Endodermal cell (in vitro differentiated cells): ENCODE measurements at regions not wholly inside any gene's neighbourhood (a gene's known extent, or its start where the extent isn't known, plus 50 kb on each side); places are given as distances from the start of the nearest gene placed in this dataset.

Source experiments
- DNase-seq: peaks from one replicate; pipeline ENCODE4 v3.0.0-alpha.2; 2017
- H3K27ac ChIP-seq: 2 replicates; pipeline ENCODE4 v1.5.1; 2013; ENCODE audit warnings: mild to moderate bottlenecking, low read depth, low read length, moderate library complexity
- H3K27me3 ChIP-seq: 2 replicates; pipeline ENCODE4 v1.6.1; 2013; ENCODE audit warnings: mild to moderate bottlenecking, low read length, moderate library complexity; ENCODE audit not compliant: insufficient read depth, control insufficient read depth, poor library complexity, severe bottlenecking
- H3K36me3 ChIP-seq: 2 replicates; pipeline ENCODE4 v1.7.0; 2013; ENCODE audit warnings: mild to moderate bottlenecking, low read length, moderate library complexity; ENCODE audit not compliant: control insufficient read depth, insufficient read depth
- H3K4me1 ChIP-seq: one replicate; pipeline ENCODE4 v1.7.0; 2013; ENCODE audit warnings: low read length; ENCODE audit not compliant: control insufficient read depth, insufficient read depth
- H3K4me3 ChIP-seq: 2 replicates; pipeline ENCODE4 v1.5.1; 2013; ENCODE audit warnings: mild to moderate bottlenecking, low read length, moderate library complexity
- H3K9ac ChIP-seq: 2 replicates; pipeline ENCODE4 v1.6.1; 2013; ENCODE audit warnings: mild to moderate bottlenecking, low read length, moderate library complexity; ENCODE audit not compliant: poor library complexity, severe bottlenecking; ENCODE audit errors: extremely low read depth
- H3K9me3 ChIP-seq: 2 replicates; pipeline ENCODE4 v1.6.1; 2013; ENCODE audit warnings: mild to moderate bottlenecking, low read length, moderate library complexity; ENCODE audit not compliant: control insufficient read depth
- H3K27ac Mint-ChIP-seq: 2 replicates; pipeline ENCODE4 v1.8.0; 2020; ENCODE audit warnings: mixed read lengths
- H3K27me3 Mint-ChIP-seq: 2 replicates; pipeline ENCODE4 v1.8.0; 2021; ENCODE audit warnings: mild to moderate bottlenecking, mixed read lengths; ENCODE audit not compliant: insufficient read depth
- H3K36me3 Mint-ChIP-seq: 2 replicates; pipeline ENCODE4 v1.8.0; 2020; ENCODE audit warnings: low read depth, mixed read lengths
- H3K4me1 Mint-ChIP-seq: 2 replicates; pipeline ENCODE4 v1.8.0; 2020; ENCODE audit warnings: mixed read lengths
- H3K4me3 Mint-ChIP-seq: 2 replicates; pipeline ENCODE4 v1.8.0; 2020; ENCODE audit warnings: mild to moderate bottlenecking, moderate library complexity, mixed read lengths
- H3K9me3 Mint-ChIP-seq: 2 replicates; pipeline ENCODE4 v1.8.0; 2020; ENCODE audit warnings: mild to moderate bottlenecking, mixed read lengths
- CTCF ChIP-seq: fragments of 200-600 bp; sonication (generic); conservative IDR thresholded peaks from 2 replicates; pipeline ENCODE4 v1.5.0; 2021; ENCODE audit warnings: antibody characterized with exemption, mild to moderate bottlenecking
- WGBS, 2 experiments: methylation state at CpG; one replicate each; pipeline versions ENCODE4 v1.1.5 to v1.1.7; 2013; ENCODE audit warnings: missing lambda C conversion rate in 2 of 2, mixed read lengths in 1 of 2; ENCODE audit not compliant: insufficient coverage in 1 of 2, insufficient read length in 1 of 2; 5-methylcytosine and 5-hydroxymethylcytosine counted together

GRCh38 chr15:39326306-39326975, 254.4 kb upstream of the THBS1 start:
- Mint-ChIP-seq H3K36me3 (no peaks in the 10 kb centered on the region), H3K27me3 (no peaks in the 10 kb centered on the region), H3K4me1 (no peaks in the 10 kb centered on the region), H3K4me3 (no peak overlapping the region), H3K27ac (no peak overlapping the region), H3K9me3 (no peaks in the 10 kb centered on the region)
- Histone ChIP-seq H3K27me3 (no peaks in the 10 kb centered on the region), H3K4me1 (no peaks in the 10 kb centered on the region), H3K9me3 (no peaks in the 10 kb centered on the region), H3K36me3 (no peaks in the 10 kb centered on the region), H3K4me3 (no peak overlapping the region), H3K9ac (no peak overlapping the region), H3K27ac (no peak overlapping the region)
- TF ChIP-seq CTCF = no peak
- DNase-seq = no peak
- WGBS, 2 experiments = 86% methylated on average over 4 to 5 of the region's 5 CpGs

GRCh38 chr15:39327005-39327730, 253.7 kb upstream of the THBS1 start:
- Histone ChIP-seq H3K27ac (no peak overlapping the region), H3K9me3 (no peaks in the 10 kb centered on the region), H3K4me3 (no peak overlapping the region), H3K9ac (no peak overlapping the region), H3K4me1 (no peaks in the 10 kb centered on the region), H3K36me3 (no peaks in the 10 kb centered on the region), H3K27me3 (no peaks in the 10 kb centered on the region)
- 91 to 100% methylated on average over 5 to 6 of the region's 6 CpGs for WGBS, 2 experiments
- TF ChIP-seq CTCF = no peak
- Mint-ChIP-seq H3K4me3 (no peak overlapping the region), H3K9me3 (no peaks in the 10 kb centered on the region), H3K27me3 (no peaks in the 10 kb centered on the region), H3K27ac (no peak overlapping the region), H3K4me1 (no peaks in the 10 kb centered on the region), H3K36me3 (no peaks in the 10 kb centered on the region)
- no peak for DNase-seq

- no peak for DNase-seq
- Mint-ChIP-seq H3K4me3 (no peak overlapping the region), H3K36me3 (no peaks in the 10 kb centered on the region), H3K27ac (no peak overlapping the region), H3K4me1 (no peaks in the 10 kb centered on the region), H3K27me3 (no peaks in the 10 kb centered on the region), H3K9me3 (no peaks in the 10 kb centered on the region)
- Histone ChIP-seq H3K9ac (no peak overlapping the region), H3K4me3 (no peak overlapping the region), H3K4me1 (no peaks in the 10 kb centered on the region), H3K27me3 (no peaks in the 10 kb centered on the region), H3K36me3 (no peaks in the 10 kb centered on the region), H3K27ac (no peak overlapping the region), H3K9me3 (no peaks in the 10 kb centered on the region)
- TF ChIP-seq CTCF = no peak
- 91 to 97% methylated on average over 5 of the region's 6 CpGs for WGBS, 2 experiments
Measured at GRCh38 chr15:39330061-39330460, 250.8 kb upstream of the THBS1 start.
